ENCODE measurements at regions not wholly inside any gene's neighbourhood (a gene's known extent, or its start where the extent isn't known, plus 50 kb on each side); places are given as distances from the start of the nearest gene placed in this dataset.

- no peak overlapping the region for H3K27ac ChIP-seq
These were observed 268.6 kb upstream of the RAB6C start for GRCh38 chr2:129710670-129711495.

DNA sequence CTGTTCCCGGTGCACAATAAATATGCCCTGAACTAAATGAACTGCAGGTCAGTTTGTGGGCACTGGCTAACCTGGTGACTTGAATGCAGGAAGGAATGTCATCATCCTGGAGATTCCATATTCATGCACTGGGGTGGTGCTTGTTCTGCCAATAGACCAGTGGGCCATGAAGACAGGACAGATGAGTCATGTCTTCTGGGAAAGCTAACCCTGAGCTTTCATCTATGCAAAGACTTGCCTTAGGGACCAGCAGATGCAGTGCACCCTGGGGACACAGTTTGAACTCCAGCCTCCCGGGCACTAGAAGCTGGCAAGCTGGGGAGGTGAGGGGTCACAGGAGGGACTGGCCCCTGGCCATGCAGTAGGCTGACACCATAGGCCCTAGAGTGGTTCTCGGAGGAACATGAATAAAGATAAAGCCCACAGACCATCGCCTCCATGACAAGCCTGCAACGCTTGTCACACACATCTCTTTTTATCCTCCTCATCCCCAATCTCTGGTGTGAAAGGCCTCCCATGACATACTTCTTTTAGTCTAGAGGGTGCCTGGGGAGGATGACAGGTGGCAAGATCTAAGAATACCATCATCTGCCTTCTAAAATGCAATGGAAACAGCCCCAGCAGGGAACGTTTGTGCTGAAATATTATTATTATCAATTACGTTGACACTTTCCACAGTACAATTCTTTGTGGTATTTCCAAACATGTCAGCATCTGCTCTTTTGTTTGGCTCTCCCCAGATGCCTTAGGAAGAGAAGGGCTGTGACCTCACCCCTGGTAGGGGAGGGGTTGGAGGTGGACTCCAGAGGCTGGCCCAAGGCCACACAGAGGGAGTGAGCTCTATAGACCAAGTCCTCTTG, 267.4 kb upstream of the RAB6C start:
- Histone ChIP-seq H4K20me1 (ENCODE audit: insufficient read depth) (no peaks in the 10 kb centered on the region), H3K27me3 (ENCODE audit: insufficient read depth, low read depth) (no peaks in the 10 kb centered on the region), H3K4me3 (IDR thresholded peaks at IDR 0.05; ENCODE audit: insufficient read depth, low read depth, low read length) (no peak overlapping the region), H3K27ac (no peak overlapping the region), H3K9ac (no peak overlapping the region), H3K4me1 (ENCODE audit: low read depth, poor library complexity, severe bottlenecking) (no peaks in the 10 kb centered on the region), H2AFZ (ENCODE audit: low read depth) (no peak overlapping the region), H3K79me2 (ENCODE audit: insufficient read depth, low read depth) (no peaks in the 10 kb centered on the region), H3K4me2 (no peak overlapping the region), H3K36me3 (ENCODE audit: insufficient read depth) (no peaks in the 10 kb centered on the region)
- TF ChIP-seq CTCF (conservative IDR thresholded peaks at IDR 0.05; ENCODE audit: low read depth, low read length), result no peak

More at GRCh38 chr2:129710670-129711495, 268.6 kb upstream of the RAB6C start:
- H3K9ac ChIP-seq, result no peak overlapping the region
- H3K36me3 ChIP-seq (ENCODE audit: insufficient read depth), result no peaks in the 10 kb centered on the region
- no peaks in the 10 kb centered on the region for H3K4me1 ChIP-seq (ENCODE audit: low read depth, poor library complexity, severe bottlenecking)
- no peak overlapping the region for H3K4me3 ChIP-seq (IDR thresholded peaks at IDR 0.05; ENCODE audit: insufficient read depth, low read depth, low read length)
- H3K27me3 ChIP-seq (ENCODE audit: insufficient read depth, low read depth), result no peaks in the 10 kb centered on the region
- no peak overlapping the region for H3K4me2 ChIP-seq
- no peaks in the 10 kb centered on the region for H3K79me2 ChIP-seq (ENCODE audit: insufficient read depth, low read depth)
- H4K20me1 ChIP-seq (ENCODE audit: insufficient read depth), result no peaks in the 10 kb centered on the region
- H2AFZ ChIP-seq (ENCODE audit: low read depth), result no peak overlapping the region
- no peak for TF ChIP-seq CTCF (conservative IDR thresholded peaks at IDR 0.05; ENCODE audit: low read depth, low read length)

DNA sequence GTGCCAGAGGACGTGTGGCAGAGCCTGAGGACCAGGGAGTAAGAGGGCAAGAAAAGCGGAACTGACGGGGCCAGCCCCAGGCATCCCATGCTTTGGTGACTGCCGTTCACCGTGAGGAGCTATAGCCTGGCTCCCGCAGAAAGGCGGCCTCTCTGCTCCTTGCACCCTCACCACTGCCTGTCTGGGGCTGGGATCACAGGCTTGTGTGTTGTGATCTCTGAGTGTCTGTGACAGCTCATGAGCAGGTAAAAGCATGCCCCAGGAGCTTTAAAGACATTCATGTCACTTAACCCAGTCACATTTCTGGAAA, 266.8 kb upstream of the RAB6C start:
- Histone ChIP-seq H3K27ac (no peak overlapping the region), H3K4me2 (no peak overlapping the region), H3K27me3 (ENCODE audit: insufficient read depth, low read depth) (no peaks in the 10 kb centered on the region)

DNA sequence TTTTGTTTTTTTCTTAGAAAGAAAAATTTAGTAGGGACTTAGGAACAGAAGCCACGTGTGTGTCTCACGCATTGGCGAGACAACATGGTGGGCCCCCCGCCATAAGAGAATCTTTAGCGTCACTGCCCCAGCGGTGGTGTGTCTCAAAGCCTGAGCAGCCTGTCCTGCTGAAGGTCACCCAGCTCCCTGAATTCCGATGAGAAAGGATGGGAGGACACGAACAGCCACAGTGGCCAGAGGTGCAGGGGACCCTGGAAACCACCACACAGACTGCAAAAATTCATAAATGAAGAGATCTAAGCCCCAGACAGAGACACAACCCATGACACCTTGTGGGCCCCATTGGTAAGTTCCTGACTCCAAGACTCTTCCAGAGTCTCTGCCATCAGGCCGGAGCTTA, 266.1 kb upstream of the RAB6C start:
- no peak for TF ChIP-seq CTCF (conservative IDR thresholded peaks at IDR 0.05; ENCODE audit: low read depth, low read length)
- Histone ChIP-seq H3K27ac (no peak overlapping the region), H3K9ac (no peak overlapping the region), H4K20me1 (ENCODE audit: insufficient read depth) (no peaks in the 10 kb centered on the region), H3K36me3 (ENCODE audit: insufficient read depth) (no peaks in the 10 kb centered on the region), H3K4me3 (IDR thresholded peaks at IDR 0.05; ENCODE audit: insufficient read depth, low read depth, low read length) (no peak overlapping the region), H3K4me1 (ENCODE audit: low read depth, poor library complexity, severe bottlenecking) (no peaks in the 10 kb centered on the region), H3K4me2 (no peak overlapping the region), H3K27me3 (ENCODE audit: insufficient read depth, low read depth) (no peaks in the 10 kb centered on the region), H2AFZ (ENCODE audit: low read depth) (no peak overlapping the region), H3K79me2 (ENCODE audit: insufficient read depth, low read depth) (no peaks in the 10 kb centered on the region)

More for the DNA sequence above, 266.8 kb upstream of the RAB6C start:
- Histone ChIP-seq H3K4me3 (IDR thresholded peaks at IDR 0.05; ENCODE audit: insufficient read depth, low read depth, low read length) (no peak overlapping the region), H3K36me3 (ENCODE audit: insufficient read depth) (no peaks in the 10 kb centered on the region), H3K79me2 (ENCODE audit: insufficient read depth, low read depth) (no peaks in the 10 kb centered on the region), H3K4me1 (ENCODE audit: low read depth, poor library complexity, severe bottlenecking) (no peaks in the 10 kb centered on the region), H4K20me1 (ENCODE audit: insufficient read depth) (no peaks in the 10 kb centered on the region), H3K9ac (no peak overlapping the region), H2AFZ (ENCODE audit: low read depth) (no peak overlapping the region)
- no peak for TF ChIP-seq CTCF (conservative IDR thresholded peaks at IDR 0.05; ENCODE audit: low read depth, low read length)

Data from KMS-11 (cell line).